HG02759 (cell line): ENCODE measurements at regions not wholly inside any gene's neighbourhood (a gene's known extent, or its start where the extent isn't known, plus 50 kb on each side); places are given as distances from the start of the nearest gene placed in this dataset.

Source experiments
- ATAC-seq: cut with Tn5 transposase; IDR thresholded peaks from one replicate; pipeline ENCODE4 v1.9.1; 2021; ENCODE audit warnings: mild to moderate bottlenecking, moderate library complexity; ENCODE audit not compliant: unreplicated experiment

GRCh38 chr15:75131269-75131643 lies 70.4 kb upstream of the C15orf39 start:
- no peak for ATAC-seq

DNA sequence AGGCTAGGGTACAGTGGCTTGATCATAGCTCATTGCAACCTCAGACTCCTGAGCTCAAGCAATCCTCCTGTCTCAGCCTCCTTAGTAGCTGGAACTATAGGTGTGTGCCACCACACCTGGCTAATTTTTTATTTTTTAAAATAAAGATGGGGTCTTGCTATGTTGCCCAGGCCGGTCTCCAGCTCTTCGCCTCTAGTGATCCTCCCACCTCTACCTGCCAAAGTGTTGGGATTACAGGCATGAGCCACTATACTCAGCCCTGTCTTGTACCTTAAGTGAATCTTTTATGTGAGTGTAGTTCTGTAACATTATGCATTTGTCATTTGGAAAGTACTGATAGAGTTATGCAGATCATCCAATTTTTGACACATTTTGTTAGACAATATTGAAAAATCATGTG lies 66.9 kb upstream of the C15orf39 start:
- ATAC-seq, result no peak

GRCh38 chr15:75136118-75136517 lies 65.6 kb upstream of the C15orf39 start:
- no peak for ATAC-seq

- ATAC-seq, result no peak
Observed at GRCh38 chr15:75136758-75137157, 64.9 kb upstream of the C15orf39 start.

DNA sequence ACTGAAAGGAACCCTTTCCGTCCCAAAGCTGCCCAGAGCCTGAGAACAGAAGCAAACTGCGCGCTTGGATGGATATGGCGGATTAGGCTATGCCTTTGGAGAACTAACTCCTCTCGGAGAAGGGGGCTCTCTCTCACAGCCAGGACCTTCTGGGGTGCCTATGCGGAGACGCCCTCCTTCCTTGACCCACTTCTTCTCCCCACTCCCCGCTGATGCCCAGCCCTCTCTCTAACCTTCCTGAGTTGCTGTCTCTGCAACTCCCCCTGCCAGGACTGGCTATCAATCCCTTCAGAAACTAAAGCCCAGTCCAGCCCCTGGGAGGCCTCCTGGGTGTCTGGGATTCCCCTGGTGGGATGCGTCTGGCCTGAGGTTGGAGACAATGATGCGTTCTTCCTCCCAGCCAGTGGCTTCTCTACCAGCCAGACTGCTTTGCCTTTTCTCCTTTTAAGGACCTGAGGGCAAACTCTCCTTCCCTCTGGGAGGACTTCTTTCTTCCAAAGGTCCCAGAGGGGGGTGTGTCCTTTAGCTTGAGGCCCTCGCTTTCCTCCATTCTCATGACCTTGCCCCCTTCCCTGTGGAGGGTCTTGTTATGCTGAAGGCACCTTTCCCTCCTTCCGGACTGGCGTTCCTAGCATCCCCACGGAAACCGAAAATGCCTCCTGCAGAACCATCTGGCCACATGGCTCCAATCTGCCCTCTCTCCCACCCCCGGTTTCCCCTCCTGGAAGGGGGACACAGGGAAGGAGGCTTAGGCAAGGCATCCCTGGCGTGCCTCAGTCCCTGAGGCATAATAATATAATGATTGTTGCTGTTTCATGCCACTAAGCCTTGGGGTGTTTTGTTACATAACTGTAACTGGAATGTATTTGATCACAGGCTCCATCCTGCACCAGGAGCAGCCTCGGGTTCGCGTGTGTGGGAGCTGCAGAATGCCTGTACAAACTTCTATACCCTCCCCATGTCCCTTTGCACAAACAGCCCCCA lies 63.4 kb upstream of the C15orf39 start:
- ATAC-seq, result no peak

GRCh38 chr15:75140080-75140879 lies 61.4 kb upstream of the C15orf39 start:
- no peak for ATAC-seq

DNA sequence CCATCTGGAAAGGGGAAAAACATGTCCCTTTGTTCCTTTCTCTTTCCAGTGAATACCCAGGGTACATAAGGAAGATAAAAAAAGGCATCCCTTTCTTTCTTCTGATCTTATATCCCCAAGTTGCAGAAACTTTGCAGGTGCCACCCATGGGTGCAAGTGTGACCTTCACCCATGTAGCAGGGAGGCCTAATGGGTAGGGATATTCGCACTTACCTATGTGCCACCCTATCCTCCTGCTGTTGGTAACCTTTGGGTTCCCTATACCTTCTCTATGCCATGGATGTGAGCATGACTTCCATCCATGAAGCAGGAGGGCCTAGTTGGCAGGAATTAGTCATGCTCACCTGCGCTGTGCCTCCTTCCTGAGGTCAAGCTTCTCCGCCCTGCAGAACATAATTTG lies 59.2 kb upstream of the C15orf39 start:
- no peak for ATAC-seq

DNA sequence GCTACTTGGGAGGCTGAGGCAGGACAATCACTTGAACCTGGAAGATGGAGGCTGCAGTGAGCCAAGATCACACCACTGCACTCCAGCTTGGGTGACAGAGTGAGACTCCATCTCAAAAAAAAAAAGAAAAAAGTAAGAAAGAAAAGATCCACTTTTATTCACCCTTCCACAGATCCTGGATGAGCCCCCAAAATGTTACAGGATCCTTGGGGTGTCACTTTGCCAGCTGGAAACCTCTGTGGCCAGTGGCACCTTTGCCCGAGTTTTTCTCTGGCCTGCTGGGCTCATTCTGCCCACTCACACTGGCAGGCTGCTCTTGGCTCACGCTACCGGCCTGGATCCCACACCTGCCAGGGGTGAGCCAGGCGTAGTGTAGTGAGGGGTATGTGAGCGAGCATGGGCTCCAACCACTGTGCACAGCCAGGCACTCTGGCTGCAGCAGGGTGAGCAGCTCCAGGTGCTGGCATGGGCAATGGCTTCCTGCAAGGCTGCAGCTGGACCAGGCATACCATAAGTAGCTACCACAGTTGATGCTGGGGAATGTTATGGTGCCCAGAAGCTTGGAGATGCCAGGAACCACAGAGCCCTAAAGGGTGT lies 57.8 kb upstream of the C15orf39 start:
- ATAC-seq, result no peak

DNA sequence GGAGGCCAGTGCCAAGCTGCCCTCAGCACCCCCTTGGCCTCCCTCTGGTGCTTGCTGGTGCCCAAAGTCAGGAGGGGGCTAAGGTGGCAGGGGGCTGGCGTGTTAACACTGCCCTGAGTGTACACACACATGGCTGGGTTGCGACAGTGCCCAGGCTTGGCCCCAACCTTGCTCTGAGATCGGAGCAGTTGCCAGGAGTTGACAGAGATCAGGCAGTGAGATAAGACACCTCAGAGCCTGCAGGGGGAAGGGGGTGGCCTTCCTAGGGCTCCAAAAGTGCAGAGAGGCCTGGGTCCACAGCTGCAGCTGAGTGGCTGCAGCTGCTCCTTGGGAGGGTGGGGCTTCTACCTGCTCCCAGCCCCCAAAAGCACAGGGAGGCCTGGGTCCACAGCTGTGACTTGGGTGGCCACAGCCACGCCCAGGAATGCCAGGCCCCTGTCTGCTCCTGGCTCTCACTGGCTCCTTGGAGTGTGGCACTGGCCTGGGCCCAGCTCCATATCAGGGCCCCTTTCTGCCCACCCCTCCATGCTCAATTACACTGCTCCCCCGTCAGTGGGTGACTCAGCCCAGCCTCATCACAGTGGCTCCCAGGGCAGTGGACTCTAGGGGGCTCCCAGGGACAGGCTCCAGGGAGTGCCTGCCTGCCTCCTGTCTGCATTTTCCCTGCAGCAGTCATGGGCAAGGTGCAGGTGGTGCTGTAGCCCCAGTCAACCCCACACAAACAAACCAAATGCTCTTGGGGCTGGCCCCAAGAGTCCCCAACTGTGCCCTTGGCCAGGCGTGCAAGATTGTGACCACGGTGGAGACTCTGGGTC lies 56.4 kb upstream of the C15orf39 start:
- ATAC-seq, result no peak

DNA sequence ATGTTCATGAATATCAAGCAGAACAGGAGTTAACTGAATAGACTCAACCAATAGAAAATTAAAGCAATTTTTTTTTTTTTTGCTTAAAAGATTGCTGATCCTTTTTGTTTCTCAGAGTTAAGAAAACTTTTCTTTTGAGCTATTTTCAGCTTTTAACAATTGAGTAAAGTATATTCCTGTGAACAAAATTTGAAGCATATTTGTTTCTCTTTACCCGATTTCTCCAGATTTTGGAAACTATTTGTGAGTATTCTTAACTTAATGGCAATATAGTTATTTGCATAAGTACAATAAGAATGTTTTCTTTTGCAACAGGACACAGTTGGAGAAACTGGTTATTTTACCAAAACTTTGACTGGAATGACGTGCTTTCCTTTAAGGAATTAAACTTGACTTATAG lies 53.4 kb upstream of the C15orf39 start:
- ATAC-seq, result no peak

- no peak for ATAC-seq
Observed at GRCh38 chr15:75149867-75150709, 51.6 kb upstream of the C15orf39 start.

DNA sequence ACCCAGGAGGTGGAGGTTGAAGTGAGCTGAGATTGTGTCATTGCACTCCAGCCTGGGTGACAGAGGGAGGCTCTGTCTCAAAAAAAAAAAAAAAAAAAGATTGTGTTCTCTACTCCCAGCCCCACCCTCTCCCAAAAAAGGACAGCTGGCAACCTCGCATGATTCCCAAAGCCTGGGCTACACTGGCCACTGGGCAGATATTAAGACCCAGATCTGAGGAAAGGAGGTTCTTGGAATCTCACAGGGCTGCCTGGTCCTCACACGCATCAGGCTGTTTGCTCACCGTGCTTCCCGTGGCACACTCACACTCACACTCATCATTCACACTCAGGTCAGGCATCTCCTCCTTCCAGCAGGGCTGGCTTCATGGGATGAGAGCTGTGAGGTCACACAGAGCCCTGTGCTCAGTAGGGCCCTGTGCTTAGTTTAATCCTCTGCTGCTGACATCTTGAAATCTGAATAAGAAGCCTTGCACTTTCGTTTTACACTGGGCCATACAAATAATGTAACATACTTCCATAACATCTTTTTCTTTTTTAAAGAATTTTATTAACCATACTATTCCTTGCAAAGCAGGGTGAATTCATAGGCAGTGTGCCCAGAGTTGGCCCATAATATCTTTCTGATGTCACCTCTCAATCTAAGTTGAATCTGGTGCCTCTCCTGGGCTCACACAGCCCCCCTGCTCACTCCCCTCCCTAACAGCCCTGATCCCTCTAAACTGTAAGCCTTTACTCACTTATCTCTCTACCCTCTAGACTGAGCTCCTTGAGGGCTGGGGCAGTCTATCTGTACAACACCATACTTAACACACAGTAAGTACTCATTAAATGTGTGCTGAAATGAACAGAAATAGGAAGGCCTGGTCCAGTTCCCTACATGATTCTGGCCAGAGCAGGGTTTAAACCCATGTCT lies 50.2 kb upstream of the C15orf39 start:
- no peak for ATAC-seq
